Nephron (organoid): ENCODE measurements at regions not wholly inside any gene's neighbourhood (a gene's known extent, or its start where the extent isn't known, plus 50 kb on each side); places are given as distances from the start of the nearest gene placed in this dataset.

Experiments used
- H3K27ac Mint-ChIP-seq, 3 experiments: 2 replicates each; pipeline ENCODE4 v1.8.0; 2020; ENCODE audit warnings: mixed read lengths in 3 of 3, mild to moderate bottlenecking in 2 of 3, moderate library complexity in 1 of 3
- H3K27me3 Mint-ChIP-seq: 2 replicates; pipeline ENCODE4 v1.8.0; 2021; ENCODE audit warnings: low read depth, mild to moderate bottlenecking, moderate library complexity, mixed read lengths
- H3K36me3 Mint-ChIP-seq: 2 replicates; pipeline ENCODE4 v1.8.0; 2020; ENCODE audit warnings: low read depth, mixed read lengths
- H3K4me1 Mint-ChIP-seq: 2 replicates; pipeline ENCODE4 v1.8.0; 2020; ENCODE audit warnings: mixed read lengths
- H3K4me3 Mint-ChIP-seq, 3 experiments: 2 replicates each; pipeline ENCODE4 v1.8.0; 2020; ENCODE audit warnings: mild to moderate bottlenecking in 3 of 3, mixed read lengths in 3 of 3, moderate library complexity in 2 of 3
- H3K9me3 Mint-ChIP-seq: 2 replicates; pipeline ENCODE4 v1.8.0; 2020; ENCODE audit warnings: mixed read lengths
- TF ChIP-seq, protein P1 (sequence below), 3 experiments: fragments of 200-600 bp; sonication (generic); IDR thresholded peaks; one replicate each; pipeline ENCODE4 v1.5.0; 2021; ENCODE audit warnings: antibody characterized with exemption in 3 of 3; ENCODE audit not compliant: unreplicated experiment in 3 of 3

DNA sequence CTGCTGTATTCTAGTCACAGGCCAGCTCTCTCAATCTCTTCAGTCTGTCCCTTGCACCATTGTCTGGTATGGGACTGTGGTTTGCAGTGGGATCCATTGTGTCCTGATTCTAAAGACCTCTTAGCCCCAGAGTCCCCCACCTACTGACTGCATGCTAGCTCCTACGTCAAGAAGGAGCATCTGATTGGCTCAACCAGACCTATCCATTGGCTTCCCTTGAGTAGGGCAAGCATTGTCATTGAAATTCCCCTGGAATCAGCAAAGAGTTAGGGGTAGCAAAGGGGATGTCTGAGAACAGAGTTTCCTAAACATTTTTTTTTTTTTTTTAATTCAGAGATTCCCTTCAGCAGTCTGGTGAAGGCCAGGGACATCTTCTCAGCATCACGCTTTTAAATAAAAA is 175.3 kb upstream of the MPHOSPH6 start:
- H3K4me1 Mint-ChIP-seq: no peaks in the 10 kb centered on the region
- no peaks in the 10 kb centered on the region for H3K36me3 Mint-ChIP-seq
- peaks cover 6% of the 10 kb centered on the region for H3K27me3 Mint-ChIP-seq
- H3K27ac Mint-ChIP-seq: no peak overlapping the region
- H3K4me3 Mint-ChIP-seq: no peak overlapping the region
- peaks cover 3% of the 10 kb centered on the region for H3K9me3 Mint-ChIP-seq
- TF ChIP-seq, protein P1, sequence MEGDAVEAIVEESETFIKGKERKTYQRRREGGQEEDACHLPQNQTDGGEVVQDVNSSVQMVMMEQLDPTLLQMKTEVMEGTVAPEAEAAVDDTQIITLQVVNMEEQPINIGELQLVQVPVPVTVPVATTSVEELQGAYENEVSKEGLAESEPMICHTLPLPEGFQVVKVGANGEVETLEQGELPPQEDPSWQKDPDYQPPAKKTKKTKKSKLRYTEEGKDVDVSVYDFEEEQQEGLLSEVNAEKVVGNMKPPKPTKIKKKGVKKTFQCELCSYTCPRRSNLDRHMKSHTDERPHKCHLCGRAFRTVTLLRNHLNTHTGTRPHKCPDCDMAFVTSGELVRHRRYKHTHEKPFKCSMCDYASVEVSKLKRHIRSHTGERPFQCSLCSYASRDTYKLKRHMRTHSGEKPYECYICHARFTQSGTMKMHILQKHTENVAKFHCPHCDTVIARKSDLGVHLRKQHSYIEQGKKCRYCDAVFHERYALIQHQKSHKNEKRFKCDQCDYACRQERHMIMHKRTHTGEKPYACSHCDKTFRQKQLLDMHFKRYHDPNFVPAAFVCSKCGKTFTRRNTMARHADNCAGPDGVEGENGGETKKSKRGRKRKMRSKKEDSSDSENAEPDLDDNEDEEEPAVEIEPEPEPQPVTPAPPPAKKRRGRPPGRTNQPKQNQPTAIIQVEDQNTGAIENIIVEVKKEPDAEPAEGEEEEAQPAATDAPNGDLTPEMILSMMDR (IDR thresholded peaks at IDR 0.05; ENCODE audit: unreplicated experiment in 3 of 3): no peak

DNA sequence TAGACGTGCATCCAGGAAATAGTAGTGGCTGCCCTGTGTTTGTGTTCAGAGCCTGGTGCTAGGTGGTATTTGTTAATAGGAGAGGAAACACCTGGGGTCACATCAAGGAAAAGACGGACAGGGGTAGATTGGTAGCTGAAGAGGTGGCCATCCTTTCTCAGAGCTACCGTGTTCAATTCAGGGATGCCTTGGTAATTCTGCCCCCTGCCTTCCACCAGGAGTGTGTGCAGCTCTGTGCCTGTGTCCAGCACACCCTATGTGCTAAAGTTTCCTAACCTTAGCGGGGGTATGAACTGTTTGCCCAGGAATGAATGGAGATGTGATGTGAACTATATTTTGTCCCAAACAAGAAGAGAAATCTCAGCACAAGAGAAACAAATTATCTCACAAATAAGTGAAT is 174.1 kb upstream of the MPHOSPH6 start:
- Mint-ChIP-seq H3K36me3 (no peaks in the 10 kb centered on the region), H3K4me3 (no peak overlapping the region), H3K27me3 (peaks cover 12% of the 10 kb centered on the region), H3K9me3 (peaks cover 3% of the 10 kb centered on the region), H3K27ac (no peak overlapping the region), H3K4me1 (no peaks in the 10 kb centered on the region)
- TF ChIP-seq, protein P1 (IDR thresholded peaks at IDR 0.05; ENCODE audit: unreplicated experiment in 3 of 3): peak; percentile 8 to 43 (median 22)

GRCh38 chr16:82341146-82341669 is 171.2 kb upstream of the MPHOSPH6 start:
- no peak overlapping the region for H3K4me3 Mint-ChIP-seq
- no peaks in the 10 kb centered on the region for H3K4me1 Mint-ChIP-seq
- H3K36me3 Mint-ChIP-seq: no peaks in the 10 kb centered on the region
- H3K27ac Mint-ChIP-seq: no peak overlapping the region
- peaks cover 3% of the 10 kb centered on the region for H3K9me3 Mint-ChIP-seq
- TF ChIP-seq, protein P1 (IDR thresholded peaks at IDR 0.05; ENCODE audit: unreplicated experiment in 3 of 3): no peak
- peaks cover 16% of the 10 kb centered on the region for H3K27me3 Mint-ChIP-seq

GRCh38 chr16:82340531-82340930 is 170.5 kb upstream of the MPHOSPH6 start:
- Mint-ChIP-seq H3K9me3 (peaks cover 3% of the 10 kb centered on the region), H3K27ac (no peak overlapping the region), H3K36me3 (no peaks in the 10 kb centered on the region), H3K4me1 (no peaks in the 10 kb centered on the region), H3K27me3 (peaks cover 16% of the 10 kb centered on the region), H3K4me3 (no peak overlapping the region)
- TF ChIP-seq, protein P1 (IDR thresholded peaks at IDR 0.05; ENCODE audit: unreplicated experiment in 3 of 3): no peak

DNA sequence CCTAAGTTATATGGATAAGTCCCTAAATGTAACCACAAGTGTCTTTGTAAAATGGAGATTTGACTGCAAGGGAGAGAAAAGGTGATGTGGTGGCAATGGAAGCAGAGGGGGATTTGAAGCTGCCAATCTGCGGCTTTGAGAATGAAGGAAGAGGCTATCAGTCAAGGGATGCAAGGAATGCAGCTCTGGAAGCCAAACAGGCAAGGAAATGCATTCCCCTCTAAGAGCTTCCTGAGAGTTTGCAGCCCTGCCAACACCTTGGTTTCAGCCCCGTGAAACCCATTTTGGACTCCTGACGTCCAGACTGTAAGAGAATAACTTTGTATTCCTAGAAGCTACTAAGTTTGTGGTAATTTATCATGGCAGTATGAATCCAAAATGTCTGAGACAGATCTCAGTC is 167.3 kb upstream of the MPHOSPH6 start:
- no peak overlapping the region for H3K4me3 Mint-ChIP-seq
- H3K27me3 Mint-ChIP-seq: peaks cover 10% of the 10 kb centered on the region
- H3K27ac Mint-ChIP-seq: no peak overlapping the region
- peaks cover 5% of the 10 kb centered on the region for H3K9me3 Mint-ChIP-seq
- H3K36me3 Mint-ChIP-seq: no peaks in the 10 kb centered on the region
- H3K4me1 Mint-ChIP-seq: no peaks in the 10 kb centered on the region
- TF ChIP-seq, protein P1 (IDR thresholded peaks at IDR 0.05; ENCODE audit: unreplicated experiment in 3 of 3): no peak

DNA sequence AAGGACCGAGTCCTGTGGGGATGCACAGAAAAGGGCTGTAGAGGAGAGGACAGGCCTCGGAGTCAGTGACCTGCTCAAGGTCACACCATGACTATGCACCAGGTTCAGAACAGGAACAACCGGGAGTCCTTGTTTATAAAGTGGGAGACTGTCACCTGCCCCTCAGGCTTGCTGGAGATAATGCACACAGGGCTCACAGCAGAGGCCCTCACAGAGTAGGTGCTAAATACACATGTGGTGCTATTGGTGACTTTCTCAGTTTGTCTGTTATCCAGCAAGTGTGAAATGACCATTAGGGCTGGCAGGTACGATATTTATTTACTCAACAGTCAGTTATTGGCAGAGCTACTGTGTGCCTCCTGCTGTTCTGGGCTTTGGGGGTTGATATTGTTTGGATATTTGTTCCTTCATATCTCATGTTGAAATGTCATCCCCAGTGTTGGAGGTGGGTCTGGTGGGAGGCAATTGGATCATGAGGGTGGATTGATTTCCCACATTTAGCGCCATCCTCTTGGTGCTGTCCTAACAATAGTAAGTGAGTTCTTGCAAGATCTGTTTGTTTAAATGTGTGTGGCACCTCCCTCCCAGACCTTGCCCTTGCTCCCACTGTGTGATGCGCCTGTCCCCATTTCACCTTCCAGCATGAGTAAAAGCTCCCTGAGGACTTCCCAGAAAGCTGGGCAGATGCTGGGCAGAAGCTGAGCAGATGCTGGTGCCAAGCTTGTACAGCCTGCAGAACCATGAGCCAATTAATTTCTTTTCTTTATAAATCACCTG is 162.1 kb upstream of the MPHOSPH6 start:
- Mint-ChIP-seq H3K36me3 (no peaks in the 10 kb centered on the region), H3K4me1 (peaks cover 13% of the 10 kb centered on the region), H3K9me3 (peaks cover 2% of the 10 kb centered on the region), H3K4me3 (no peak overlapping the region), H3K27ac (no peak overlapping the region), H3K27me3 (peaks cover 2% of the 10 kb centered on the region)
- TF ChIP-seq, protein P1 (IDR thresholded peaks at IDR 0.05; ENCODE audit: unreplicated experiment in 3 of 3): no peak
